A549 (cell line): ENCODE measurements at regions not wholly inside any gene's neighbourhood (a gene's known extent, or its start where the extent isn't known, plus 50 kb on each side); places are given as distances from the start of the nearest gene placed in this dataset.

Experiments used
- EHMT2 ChIP-seq: fragments of 200-600 bp; sonication (generic); IDR thresholded peaks from 2 replicates; pipeline ENCODE4 v1.6.1; 2016; ENCODE audit warnings: antibody characterized with exemption, low read depth, mild to moderate bottlenecking, moderate library complexity
- FOSL2 ChIP-seq, 2 experiments: fragments of 450-650 bp in 1 of 2; fragments of >200 bp in 1 of 2; sonication (Bioruptor Twin) in 1 of 2; formaldehyde crosslinking; IDR thresholded peaks; 2 replicates each; pipeline versions ENCODE4 v1.5.0 to v1.6.1; 2016 to 2020; ENCODE audit warnings: mild to moderate bottlenecking in 1 of 2, moderate library complexity in 1 of 2
- PBX3 ChIP-seq: IDR thresholded peaks from 2 replicates; pipeline ENCODE4 v1.6.1; 2012
- POLR2A ChIP-seq: IDR thresholded peaks from 2 replicates; pipeline ENCODE4 v1.6.1; 2012; ENCODE audit warnings: mild to moderate bottlenecking, low read length
- RFX5 ChIP-seq: fragments of 450-650 bp; IDR thresholded peaks from 2 replicates; pipeline ENCODE4 v1.7.1; 2014; ENCODE audit warnings: antibody characterized with exemption, mild to moderate bottlenecking, moderate library complexity
- TF ChIP-seq, protein P1 (sequence below): fragments of >200 bp; sonication (Bioruptor Twin); formaldehyde crosslinking; IDR thresholded peaks from 3 replicates; pipeline ENCODE4 v1.5.1; 2016
- TF ChIP-seq, protein P2 (sequence below): fragments of 450-650 bp; IDR thresholded peaks from 2 replicates; pipeline ENCODE4 v1.6.1; 2014; ENCODE audit warnings: antibody characterized with exemption
- TF ChIP-seq, protein P3 (sequence below): fragments of 200-600 bp; sonication (generic); IDR thresholded peaks from 2 replicates; pipeline ENCODE4 v1.6.1; 2016; ENCODE audit warnings: antibody characterized with exemption, mild to moderate bottlenecking, moderate library complexity

GRCh38 chr3:168540726-168541125 lies 445.0 kb upstream of the GOLIM4 start:
- TF ChIP-seq, protein P1, sequence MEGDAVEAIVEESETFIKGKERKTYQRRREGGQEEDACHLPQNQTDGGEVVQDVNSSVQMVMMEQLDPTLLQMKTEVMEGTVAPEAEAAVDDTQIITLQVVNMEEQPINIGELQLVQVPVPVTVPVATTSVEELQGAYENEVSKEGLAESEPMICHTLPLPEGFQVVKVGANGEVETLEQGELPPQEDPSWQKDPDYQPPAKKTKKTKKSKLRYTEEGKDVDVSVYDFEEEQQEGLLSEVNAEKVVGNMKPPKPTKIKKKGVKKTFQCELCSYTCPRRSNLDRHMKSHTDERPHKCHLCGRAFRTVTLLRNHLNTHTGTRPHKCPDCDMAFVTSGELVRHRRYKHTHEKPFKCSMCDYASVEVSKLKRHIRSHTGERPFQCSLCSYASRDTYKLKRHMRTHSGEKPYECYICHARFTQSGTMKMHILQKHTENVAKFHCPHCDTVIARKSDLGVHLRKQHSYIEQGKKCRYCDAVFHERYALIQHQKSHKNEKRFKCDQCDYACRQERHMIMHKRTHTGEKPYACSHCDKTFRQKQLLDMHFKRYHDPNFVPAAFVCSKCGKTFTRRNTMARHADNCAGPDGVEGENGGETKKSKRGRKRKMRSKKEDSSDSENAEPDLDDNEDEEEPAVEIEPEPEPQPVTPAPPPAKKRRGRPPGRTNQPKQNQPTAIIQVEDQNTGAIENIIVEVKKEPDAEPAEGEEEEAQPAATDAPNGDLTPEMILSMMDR, result no peak
- no peak for TF ChIP-seq POLR2A
- no peak for TF ChIP-seq EHMT2
- TF ChIP-seq, protein P2, sequence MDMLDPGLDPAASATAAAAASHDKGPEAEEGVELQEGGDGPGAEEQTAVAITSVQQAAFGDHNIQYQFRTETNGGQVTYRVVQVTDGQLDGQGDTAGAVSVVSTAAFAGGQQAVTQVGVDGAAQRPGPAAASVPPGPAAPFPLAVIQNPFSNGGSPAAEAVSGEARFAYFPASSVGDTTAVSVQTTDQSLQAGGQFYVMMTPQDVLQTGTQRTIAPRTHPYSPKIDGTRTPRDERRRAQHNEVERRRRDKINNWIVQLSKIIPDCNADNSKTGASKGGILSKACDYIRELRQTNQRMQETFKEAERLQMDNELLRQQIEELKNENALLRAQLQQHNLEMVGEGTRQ, result no peak
- TF ChIP-seq, protein P3, sequence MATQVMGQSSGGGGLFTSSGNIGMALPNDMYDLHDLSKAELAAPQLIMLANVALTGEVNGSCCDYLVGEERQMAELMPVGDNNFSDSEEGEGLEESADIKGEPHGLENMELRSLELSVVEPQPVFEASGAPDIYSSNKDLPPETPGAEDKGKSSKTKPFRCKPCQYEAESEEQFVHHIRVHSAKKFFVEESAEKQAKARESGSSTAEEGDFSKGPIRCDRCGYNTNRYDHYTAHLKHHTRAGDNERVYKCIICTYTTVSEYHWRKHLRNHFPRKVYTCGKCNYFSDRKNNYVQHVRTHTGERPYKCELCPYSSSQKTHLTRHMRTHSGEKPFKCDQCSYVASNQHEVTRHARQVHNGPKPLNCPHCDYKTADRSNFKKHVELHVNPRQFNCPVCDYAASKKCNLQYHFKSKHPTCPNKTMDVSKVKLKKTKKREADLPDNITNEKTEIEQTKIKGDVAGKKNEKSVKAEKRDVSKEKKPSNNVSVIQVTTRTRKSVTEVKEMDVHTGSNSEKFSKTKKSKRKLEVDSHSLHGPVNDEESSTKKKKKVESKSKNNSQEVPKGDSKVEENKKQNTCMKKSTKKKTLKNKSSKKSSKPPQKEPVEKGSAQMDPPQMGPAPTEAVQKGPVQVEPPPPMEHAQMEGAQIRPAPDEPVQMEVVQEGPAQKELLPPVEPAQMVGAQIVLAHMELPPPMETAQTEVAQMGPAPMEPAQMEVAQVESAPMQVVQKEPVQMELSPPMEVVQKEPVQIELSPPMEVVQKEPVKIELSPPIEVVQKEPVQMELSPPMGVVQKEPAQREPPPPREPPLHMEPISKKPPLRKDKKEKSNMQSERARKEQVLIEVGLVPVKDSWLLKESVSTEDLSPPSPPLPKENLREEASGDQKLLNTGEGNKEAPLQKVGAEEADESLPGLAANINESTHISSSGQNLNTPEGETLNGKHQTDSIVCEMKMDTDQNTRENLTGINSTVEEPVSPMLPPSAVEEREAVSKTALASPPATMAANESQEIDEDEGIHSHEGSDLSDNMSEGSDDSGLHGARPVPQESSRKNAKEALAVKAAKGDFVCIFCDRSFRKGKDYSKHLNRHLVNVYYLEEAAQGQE, result no peak
- TF ChIP-seq PBX3, result no peak
- TF ChIP-seq FOSL2 (IDR thresholded peaks at IDR 0.05), result no peak
- no peak for TF ChIP-seq FOSL2 (CRISPR knock-in tag; IDR thresholded peaks at IDR 0.05)
- TF ChIP-seq RFX5, result no peak
